IMR-90 (cell line): ENCODE measurements at regions not wholly inside any gene's neighbourhood (a gene's known extent, or its start where the extent isn't known, plus 50 kb on each side); places are given as distances from the start of the nearest gene placed in this dataset.

Experiments used
- ATAC-seq: fragments of 200-7000 bp; cut with Tn5 transposase; 2 replicates; pipeline ENCODE4 v1.9.1; 2020; ENCODE audit warnings: low read depth, mild to moderate bottlenecking, moderate library complexity
- BruUV-seq: library from RNA; stranded (reverse); fragments of 400-500 nt; replicated peaks from 2 replicates; lab custom pipeline; 2021; lab: Mats Ljungman, UMichigan
- CTCF ChIA-PET: fragments of 300-600 bp; formaldehyde crosslinking; extraction: SDS; loops from one replicate; lab custom pipeline; 2021; ENCODE audit warnings: antibody characterized with exemption; lab: Yijun Ruan, JAX
- POLR2A ChIA-PET: fragments of 300-600 bp; sonication (Branson Sonifier 250); formaldehyde crosslinking; loops from one replicate; lab custom pipeline; 2022; ENCODE audit warnings: antibody characterized with exemption; ENCODE audit not compliant: unreplicated experiment; lab: Charles Lee
- DNase-seq: peaks from one replicate; pipeline ENCODE4 v3.0.0; 2013
- H2AFZ ChIP-seq: replicated peaks from 2 replicates; pipeline ENCODE3; 2013; ENCODE audit warnings: low read length, mild to moderate bottlenecking; ENCODE audit not compliant: poor library complexity
- H2AK5ac ChIP-seq: 2 replicates; pipeline ENCODE4 v1.6.1; 2013; ENCODE audit warnings: low read depth, low read length, inconsistent platforms
- H2AK9ac ChIP-seq: replicated peaks from 2 replicates; pipeline ENCODE3; 2013; ENCODE audit warnings: mild to moderate bottlenecking, low read depth, low read length, moderate library complexity; ENCODE audit not compliant: poor library complexity
- H2BK120ac ChIP-seq: 2 replicates; pipeline ENCODE4 v1.6.1; 2013; ENCODE audit warnings: low read depth, low read length, inconsistent platforms
- H2BK15ac ChIP-seq: 3 replicates; pipeline ENCODE4 v1.6.1; 2013; ENCODE audit warnings: low read depth, low read length, inconsistent platforms
- H2BK20ac ChIP-seq: 2 replicates; pipeline ENCODE4 v1.6.1; 2013; ENCODE audit warnings: low read depth, mild to moderate bottlenecking, inconsistent platforms, low read length, moderate library complexity
- H2BK5ac ChIP-seq: 2 replicates; pipeline ENCODE4 v1.6.1; 2013; ENCODE audit warnings: mild to moderate bottlenecking, low read depth, low read length, inconsistent platforms; ENCODE audit not compliant: poor library complexity, severe bottlenecking
- H3K14ac ChIP-seq: replicated peaks from 2 replicates; pipeline ENCODE4 v1.6.1; 2013; ENCODE audit warnings: low read depth, low read length, inconsistent platforms
- H3K18ac ChIP-seq: 2 replicates; pipeline ENCODE4 v1.6.1; 2013; ENCODE audit warnings: low read depth, low read length, control low read depth
- H3K23ac ChIP-seq: 2 replicates; pipeline ENCODE4 v1.6.1; 2013; ENCODE audit warnings: low read depth, low read length, inconsistent platforms
- H3K27ac ChIP-seq: 2 replicates; pipeline ENCODE4 v1.5.1; 2013; ENCODE audit warnings: mild to moderate bottlenecking, control low read depth, low read length; ENCODE audit not compliant: insufficient read depth
- H3K27me3 ChIP-seq: 2 replicates; pipeline ENCODE4 v1.6.1; 2013; ENCODE audit warnings: low read length; ENCODE audit not compliant: control insufficient read depth, insufficient read depth
- H3K36me3 ChIP-seq: 2 replicates; pipeline ENCODE4 v1.6.1; 2013; ENCODE audit warnings: low read length, mixed read lengths; ENCODE audit not compliant: control insufficient read depth, insufficient read depth
- H3K4ac ChIP-seq: 2 replicates; pipeline ENCODE4 v1.6.1; 2013; ENCODE audit warnings: low read depth, low read length, inconsistent platforms
- H3K4me1 ChIP-seq: 2 replicates; pipeline ENCODE4 v1.6.1; 2013; ENCODE audit warnings: low read length, mixed read lengths; ENCODE audit not compliant: control insufficient read depth, insufficient read depth
- H3K4me2 ChIP-seq: 2 replicates; pipeline ENCODE4 v1.6.1; 2013; ENCODE audit warnings: low read depth, mild to moderate bottlenecking, control low read depth, low read length, moderate library complexity
- H3K4me3 ChIP-seq: 2 replicates; pipeline ENCODE4 v1.5.1; 2013; ENCODE audit warnings: low read depth, mild to moderate bottlenecking, control low read depth, low read length, moderate library complexity; ENCODE audit not compliant: insufficient read depth
- H3K56ac ChIP-seq: 2 replicates; pipeline ENCODE4 v1.6.1; 2013; ENCODE audit warnings: low read length, inconsistent platforms; ENCODE audit not compliant: insufficient read depth; ENCODE audit errors: extremely low read depth
- H3K79me1 ChIP-seq, 2 experiments: 2 replicates each; pipeline ENCODE4 v1.6.1; 2013; ENCODE audit warnings: low read length in 2 of 2, inconsistent platforms in 1 of 2, low read depth in 1 of 2
- H3K9ac ChIP-seq: 2 replicates; pipeline ENCODE4 v1.6.1; 2013; ENCODE audit warnings: low read depth, low read length, control low read depth
- H3K9me1 ChIP-seq: 2 replicates; pipeline ENCODE4 v1.6.1; 2013; ENCODE audit warnings: low read length, inconsistent platforms; ENCODE audit not compliant: insufficient read depth
- H3K9me3 ChIP-seq: 2 replicates; pipeline ENCODE4 v1.6.1; 2013; ENCODE audit warnings: low read length; ENCODE audit not compliant: control insufficient read depth, insufficient read depth
- H4K20me1 ChIP-seq: 2 replicates; pipeline ENCODE4 v1.6.1; 2013; ENCODE audit warnings: low read length, inconsistent platforms; ENCODE audit not compliant: insufficient read depth
- H4K5ac ChIP-seq: 2 replicates; pipeline ENCODE4 v1.6.1; 2013; ENCODE audit warnings: mild to moderate bottlenecking, low read depth, low read length, control low read depth
- H4K8ac ChIP-seq, 2 experiments: 2 replicates each; pipeline ENCODE4 v1.6.1; 2013; ENCODE audit warnings: low read depth in 2 of 2, low read length in 2 of 2, control low read depth in 1 of 2, inconsistent platforms in 1 of 2
- H4K91ac ChIP-seq: 2 replicates; pipeline ENCODE4 v1.6.1; 2013; ENCODE audit warnings: low read depth, low read length, inconsistent platforms; ENCODE audit not compliant: insufficient read depth
- BHLHE40 ChIP-seq: fragments of 150-350 bp; IDR thresholded peaks from 2 replicates; pipeline ENCODE4 v1.6.1; 2016; ENCODE audit warnings: mild to moderate bottlenecking, low read depth, low read length
- CEBPB ChIP-seq: IDR thresholded peaks from 2 replicates; pipeline ENCODE4 v1.6.1; 2012; ENCODE audit warnings: low read depth, low read length, improper control_type of control experiment
- CHD1 ChIP-seq: IDR thresholded peaks from 2 replicates; pipeline ENCODE4 v1.6.1; 2012; ENCODE audit warnings: low read depth, low read length, improper control_type of control experiment
- ELK1 ChIP-seq: fragments of 150-350 bp; IDR thresholded peaks from 2 replicates; pipeline ENCODE4 v1.6.1; 2016; ENCODE audit warnings: low read depth, mild to moderate bottlenecking, low read length, moderate library complexity, borderline replicate concordance
- FOS ChIP-seq: fragments of 150-350 bp; IDR thresholded peaks from 2 replicates; pipeline ENCODE4 v1.6.1; 2016; ENCODE audit warnings: low read depth, low read length
- MAFK ChIP-seq: IDR thresholded peaks from 2 replicates; pipeline ENCODE4 v1.6.1; 2012; ENCODE audit warnings: low read depth, low read length, improper control_type of control experiment
- MAZ ChIP-seq: IDR thresholded peaks from 2 replicates; pipeline ENCODE4 v1.6.1; 2012; ENCODE audit warnings: low read depth, mild to moderate bottlenecking, low read length, improper control_type of control experiment, moderate library complexity, borderline replicate concordance
- MXI1 ChIP-seq: IDR thresholded peaks from 2 replicates; pipeline ENCODE4 v1.6.1; 2012; ENCODE audit warnings: low read depth, mild to moderate bottlenecking, low read length, moderate library complexity, borderline replicate concordance
- NFE2L2 ChIP-seq: fragments of 150-350 bp; IDR thresholded peaks from 2 replicates; pipeline ENCODE4 v1.6.1; 2016; ENCODE audit warnings: low read depth, mild to moderate bottlenecking, low read length
- POLR2A ChIP-seq: IDR thresholded peaks from 2 replicates; pipeline ENCODE4 v1.6.1; 2012; ENCODE audit warnings: mild to moderate bottlenecking, low read depth, low read length
- RAD21 ChIP-seq: IDR thresholded peaks from 2 replicates; pipeline ENCODE4 v1.6.1; 2012; ENCODE audit warnings: low read length, improper control_type of control experiment
- RCOR1 ChIP-seq: IDR thresholded peaks from 2 replicates; pipeline ENCODE4 v1.6.1; 2012; ENCODE audit warnings: mild to moderate bottlenecking, low read length, improper control_type of control experiment; ENCODE audit not compliant: insufficient replicate concordance
- RFX5 ChIP-seq: IDR thresholded peaks from 2 replicates; pipeline ENCODE4 v1.8.0; 2012; ENCODE audit warnings: low read depth, mild to moderate bottlenecking, low read length, moderate library complexity
- SMC3 ChIP-seq: fragments of 150-350 bp; IDR thresholded peaks from 2 replicates; pipeline ENCODE4 v1.6.1; 2016; ENCODE audit warnings: low read depth, mild to moderate bottlenecking, antibody characterized with exemption, low read length, moderate library complexity
- USF2 ChIP-seq: fragments of 150-350 bp; IDR thresholded peaks from 2 replicates; pipeline ENCODE4 v1.6.1; 2017; ENCODE audit warnings: mild to moderate bottlenecking, antibody characterized with exemption, low read length, low read depth
- WGBS, 2 experiments: methylation state at CpG; one replicate each; pipeline versions ENCODE4 v1.1.5 to v1.1.7; 2013; ENCODE audit warnings: missing lambda C conversion rate in 2 of 2; ENCODE audit not compliant: insufficient read length in 1 of 2; ENCODE audit errors: extremely low coverage in 2 of 2; 5-methylcytosine and 5-hydroxymethylcytosine counted together
- dilution Hi-C: fragments of 300-500 bp; cut with HindIII; formaldehyde crosslinking; loops from one replicate; pipeline ENCODE4 v1.14.3; 2018; ENCODE audit warnings: low sequenced_read_pairs; ENCODE audit not compliant: unreplicated experiment
- in situ Hi-C: fragments of 300-500 bp; cut with MboI; formaldehyde crosslinking; loops from 3 replicates; pipeline ENCODE4 v1.14.3; 2019; ENCODE audit warnings: low sequenced_read_pairs, inconsistent platforms, mixed read lengths
- intact Hi-C: fragments of 100-400 bp; cut with micrococcal nuclease; formaldehyde crosslinking; loops from 2 replicates; pipeline ENCODE4 v1.10.0; 2022
- TF ChIP-seq, protein P1 (sequence below): conservative IDR thresholded peaks from 2 replicates; pipeline ENCODE4 v1.5.1; 2012; ENCODE audit warnings: mild to moderate bottlenecking, low read depth, low read length, improper control_type of control experiment

DNA sequence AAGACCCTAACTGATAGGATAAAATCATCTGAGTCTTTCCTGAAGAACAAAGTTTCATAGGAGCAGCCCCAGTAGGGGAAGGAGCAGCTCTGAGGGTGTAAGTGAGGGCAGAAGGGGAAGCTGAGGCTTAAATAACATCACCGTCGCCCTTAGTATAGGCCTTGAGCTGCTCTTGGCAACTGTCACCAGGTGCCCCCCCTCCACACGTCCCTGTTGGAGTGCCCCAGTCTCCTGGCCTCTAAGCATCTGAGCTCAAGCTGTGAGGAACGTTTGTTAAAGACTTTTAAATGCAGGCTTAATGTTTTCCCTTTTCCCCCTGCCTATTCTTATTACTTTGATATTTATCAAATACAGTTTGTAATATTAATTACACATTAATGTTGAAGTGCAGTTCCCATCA is 170.6 kb downstream of the ZIC5 start:
- intact Hi-C loops, result loop anchor here (10.0 kb wide), 1 partner anchor 356 kb away; no protein-coding TSS in a partner anchor

More for the DNA sequence above, 170.6 kb downstream of the ZIC5 start:
- H4K91ac ChIP-seq, result no peak overlapping the region
- H2BK20ac ChIP-seq, result no peak overlapping the region
- H3K27ac ChIP-seq, result no peak overlapping the region
- ChIA-PET POLR2A (no interaction called here), CTCF (interaction anchor here (0.6 kb wide), 1 partner anchor 31 kb away, joined by 3 read pairs; no protein-coding TSS in a partner anchor)
- ATAC-seq (no peak), DNase-seq (no peak)
- no peaks in the 10 kb centered on the region for H3K36me3 ChIP-seq
- H4K20me1 ChIP-seq, result no peaks in the 10 kb centered on the region; the same call in 1 of the 2 replicates
- no peak overlapping the region for H2AK9ac ChIP-seq
- no peak overlapping the region for H3K9ac ChIP-seq
- no peak overlapping the region for H3K18ac ChIP-seq
- no peaks in the 10 kb centered on the region for H3K4me1 ChIP-seq
- no peak overlapping the region for H3K23ac ChIP-seq
- no peak overlapping the region for H2BK15ac ChIP-seq
- H3K56ac ChIP-seq, result no peak overlapping the region
- no peak overlapping the region for H3K4me2 ChIP-seq
- BruUV-seq, result no TSS peak
- no peaks in the 10 kb centered on the region for H3K9me1 ChIP-seq
- no peaks in the 10 kb centered on the region for H3K27me3 ChIP-seq
- TF ChIP-seq MAZ, result no peak
- TF ChIP-seq FOS, result no peak
- no peak for TF ChIP-seq BHLHE40
- no peak for TF ChIP-seq RCOR1
- TF ChIP-seq RFX5, result no peak
- TF ChIP-seq MXI1, result no peak
- no peak for TF ChIP-seq MAFK
- TF ChIP-seq, protein P1, sequence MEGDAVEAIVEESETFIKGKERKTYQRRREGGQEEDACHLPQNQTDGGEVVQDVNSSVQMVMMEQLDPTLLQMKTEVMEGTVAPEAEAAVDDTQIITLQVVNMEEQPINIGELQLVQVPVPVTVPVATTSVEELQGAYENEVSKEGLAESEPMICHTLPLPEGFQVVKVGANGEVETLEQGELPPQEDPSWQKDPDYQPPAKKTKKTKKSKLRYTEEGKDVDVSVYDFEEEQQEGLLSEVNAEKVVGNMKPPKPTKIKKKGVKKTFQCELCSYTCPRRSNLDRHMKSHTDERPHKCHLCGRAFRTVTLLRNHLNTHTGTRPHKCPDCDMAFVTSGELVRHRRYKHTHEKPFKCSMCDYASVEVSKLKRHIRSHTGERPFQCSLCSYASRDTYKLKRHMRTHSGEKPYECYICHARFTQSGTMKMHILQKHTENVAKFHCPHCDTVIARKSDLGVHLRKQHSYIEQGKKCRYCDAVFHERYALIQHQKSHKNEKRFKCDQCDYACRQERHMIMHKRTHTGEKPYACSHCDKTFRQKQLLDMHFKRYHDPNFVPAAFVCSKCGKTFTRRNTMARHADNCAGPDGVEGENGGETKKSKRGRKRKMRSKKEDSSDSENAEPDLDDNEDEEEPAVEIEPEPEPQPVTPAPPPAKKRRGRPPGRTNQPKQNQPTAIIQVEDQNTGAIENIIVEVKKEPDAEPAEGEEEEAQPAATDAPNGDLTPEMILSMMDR, result no peak
- TF ChIP-seq USF2, result no peak
- no peak for TF ChIP-seq POLR2A
- TF ChIP-seq SMC3, result no peak
- no peak for TF ChIP-seq CHD1
- no peak for TF ChIP-seq RAD21
- no peak for TF ChIP-seq ELK1
- TF ChIP-seq CEBPB, result no peak
- TF ChIP-seq NFE2L2, result no peak
- H4K8ac ChIP-seq, result no peak overlapping the region
- H2BK5ac ChIP-seq, result no peak overlapping the region
- no peak overlapping the region for H4K5ac ChIP-seq
- no peak overlapping the region for H3K4me3 ChIP-seq
- WGBS, 2 experiments, result no CpG with 5 or more reads among the region's 4 CpGs
- in situ Hi-C loops (no loop called here), dilution Hi-C loops (no loop called here)
- H3K79me1 ChIP-seq, result no peaks in the 10 kb centered on the region
- H2AFZ ChIP-seq, result no peak overlapping the region
- no peak overlapping the region for H3K14ac ChIP-seq
- H3K9me3 ChIP-seq, result no peaks in the 10 kb centered on the region
- no peak overlapping the region for H3K4ac ChIP-seq
- no peak overlapping the region for H2BK120ac ChIP-seq
- no peak overlapping the region for H2AK5ac ChIP-seq
